ENCODE measurements at regions not wholly inside any gene's neighbourhood (a gene's known extent, or its start where the extent isn't known, plus 50 kb on each side); places are given as distances from the start of the nearest gene placed in this dataset.

DNA sequence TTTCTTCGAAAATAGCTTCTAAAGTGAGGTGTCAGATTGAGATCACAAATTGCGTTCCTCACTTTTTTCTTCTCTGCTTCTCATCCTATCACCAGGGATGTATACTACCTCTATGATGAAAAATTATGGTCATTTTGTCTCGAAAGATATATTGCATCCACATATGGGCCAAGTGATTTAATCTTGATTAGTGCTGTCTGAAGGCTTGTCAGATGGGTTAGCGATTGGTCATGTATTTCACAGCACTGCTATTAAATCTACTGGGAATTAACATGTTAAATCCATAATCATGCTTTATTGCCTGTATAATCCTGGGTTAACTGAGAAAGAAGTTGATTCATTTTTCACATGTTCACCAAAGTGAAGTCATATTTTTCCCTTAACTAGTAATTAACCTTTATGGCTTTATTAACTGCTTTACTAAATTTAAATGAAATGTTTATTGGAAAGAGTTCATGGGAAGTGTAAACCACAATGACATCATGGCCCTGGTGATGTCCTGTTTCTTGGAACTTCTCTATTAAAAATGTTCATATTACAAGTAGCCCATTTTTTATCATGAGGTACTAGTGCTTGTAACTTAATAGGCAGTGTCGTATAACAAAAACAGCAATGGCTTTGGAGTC lies 193.3 kb downstream of the SMC2 start:
- TF ChIP-seq, protein P1, sequence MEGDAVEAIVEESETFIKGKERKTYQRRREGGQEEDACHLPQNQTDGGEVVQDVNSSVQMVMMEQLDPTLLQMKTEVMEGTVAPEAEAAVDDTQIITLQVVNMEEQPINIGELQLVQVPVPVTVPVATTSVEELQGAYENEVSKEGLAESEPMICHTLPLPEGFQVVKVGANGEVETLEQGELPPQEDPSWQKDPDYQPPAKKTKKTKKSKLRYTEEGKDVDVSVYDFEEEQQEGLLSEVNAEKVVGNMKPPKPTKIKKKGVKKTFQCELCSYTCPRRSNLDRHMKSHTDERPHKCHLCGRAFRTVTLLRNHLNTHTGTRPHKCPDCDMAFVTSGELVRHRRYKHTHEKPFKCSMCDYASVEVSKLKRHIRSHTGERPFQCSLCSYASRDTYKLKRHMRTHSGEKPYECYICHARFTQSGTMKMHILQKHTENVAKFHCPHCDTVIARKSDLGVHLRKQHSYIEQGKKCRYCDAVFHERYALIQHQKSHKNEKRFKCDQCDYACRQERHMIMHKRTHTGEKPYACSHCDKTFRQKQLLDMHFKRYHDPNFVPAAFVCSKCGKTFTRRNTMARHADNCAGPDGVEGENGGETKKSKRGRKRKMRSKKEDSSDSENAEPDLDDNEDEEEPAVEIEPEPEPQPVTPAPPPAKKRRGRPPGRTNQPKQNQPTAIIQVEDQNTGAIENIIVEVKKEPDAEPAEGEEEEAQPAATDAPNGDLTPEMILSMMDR (IDR thresholded peaks at IDR 0.05; ENCODE audit: low read depth, low read length): no peak
- TF ChIP-seq, protein P2, sequence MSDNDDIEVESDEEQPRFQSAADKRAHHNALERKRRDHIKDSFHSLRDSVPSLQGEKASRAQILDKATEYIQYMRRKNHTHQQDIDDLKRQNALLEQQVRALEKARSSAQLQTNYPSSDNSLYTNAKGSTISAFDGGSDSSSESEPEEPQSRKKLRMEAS (IDR thresholded peaks at IDR 0.05; ENCODE audit: low read depth, low read length): no peak
- no peak for TF ChIP-seq POLR2A (IDR thresholded peaks at IDR 0.05; ENCODE audit: extremely low read depth, insufficient read length)
- H3K4me3 ChIP-seq (ENCODE audit: low read depth, low read length): no peak overlapping the region
- DNase-seq (ENCODE audit: low read depth): no peak

DNA sequence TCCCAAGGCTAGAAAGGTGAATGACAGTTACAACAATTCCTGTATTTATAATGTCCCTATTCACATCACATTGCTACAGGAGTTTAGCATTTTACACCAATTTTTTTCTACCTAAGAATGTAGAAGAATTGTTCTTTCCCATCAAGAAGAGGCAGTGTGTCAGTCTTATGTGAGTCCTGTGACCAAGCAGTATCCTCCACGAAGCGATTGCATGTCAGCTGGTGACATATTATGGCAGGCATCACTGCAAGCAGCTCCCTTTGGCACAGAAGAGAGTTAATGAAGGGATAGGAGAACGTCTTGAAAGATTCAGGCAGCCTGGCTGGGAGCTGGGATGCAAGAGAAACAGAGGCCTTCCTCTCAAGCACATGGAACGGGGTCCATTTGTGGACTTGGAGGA lies 199.8 kb downstream of the SMC2 start:
- no peak for DNase-seq (ENCODE audit: low read depth)
- no peak overlapping the region for H3K4me3 ChIP-seq (ENCODE audit: low read depth, low read length)
- TF ChIP-seq, protein P1 (IDR thresholded peaks at IDR 0.05; ENCODE audit: low read depth, low read length): no peak
- no peak for TF ChIP-seq MYC (IDR thresholded peaks at IDR 0.05; ENCODE audit: low read depth, low read length)
- TF ChIP-seq, protein P2 (IDR thresholded peaks at IDR 0.05; ENCODE audit: low read depth, low read length): no peak
- no peak for TF ChIP-seq POLR2A (IDR thresholded peaks at IDR 0.05; ENCODE audit: extremely low read depth, insufficient read length)

DNA sequence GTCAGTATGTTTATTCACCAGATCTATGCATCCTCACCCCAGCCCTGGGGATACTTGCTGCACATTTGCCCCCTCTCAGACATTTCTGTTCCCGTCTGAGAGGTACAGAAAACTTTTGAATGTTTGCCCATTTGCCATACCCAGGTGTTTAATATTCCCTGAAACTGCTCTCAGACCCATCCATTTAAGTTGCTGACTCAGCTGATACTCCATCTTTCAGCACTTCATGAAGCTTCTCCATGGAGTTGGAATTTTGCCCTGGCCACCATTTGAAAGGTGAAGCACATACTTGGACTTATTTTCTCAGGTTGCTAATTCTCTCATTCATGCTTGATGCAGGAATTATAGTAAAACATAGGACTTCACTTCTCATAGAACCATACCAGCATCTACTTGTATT lies 203.9 kb upstream of the OR13F1 start:
- DNase-seq (ENCODE audit: low read depth): no peak
- no peak overlapping the region for H3K4me3 ChIP-seq (ENCODE audit: low read depth, low read length)
- TF ChIP-seq MYC (IDR thresholded peaks at IDR 0.05; ENCODE audit: low read depth, low read length): no peak
- TF ChIP-seq, protein P2 (IDR thresholded peaks at IDR 0.05; ENCODE audit: low read depth, low read length): no peak
- no peak for TF ChIP-seq POLR2A (IDR thresholded peaks at IDR 0.05; ENCODE audit: extremely low read depth, insufficient read length)
- TF ChIP-seq, protein P1 (IDR thresholded peaks at IDR 0.05; ENCODE audit: low read depth, low read length): no peak

DNA sequence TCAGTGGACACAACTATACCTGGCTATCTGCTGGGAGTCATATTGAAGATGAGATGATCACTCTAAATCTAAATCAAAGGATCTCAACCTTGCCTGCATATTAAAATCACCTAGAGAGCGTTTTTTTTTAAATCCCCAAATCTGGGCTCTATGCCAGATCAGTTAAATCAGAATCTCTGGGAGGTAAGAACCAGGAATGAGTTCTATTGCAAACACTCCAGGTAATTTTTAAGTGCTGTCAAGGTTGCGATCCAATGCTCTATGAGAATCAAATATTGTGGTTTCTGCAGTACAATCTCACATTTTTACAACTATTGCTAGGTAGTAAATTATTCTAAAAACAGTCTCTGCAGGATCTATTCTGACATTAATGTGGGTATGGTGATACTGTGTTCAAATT lies 202.3 kb upstream of the OR13F1 start:
- TF ChIP-seq MYC (IDR thresholded peaks at IDR 0.05; ENCODE audit: low read depth, low read length) (no peak), POLR2A (IDR thresholded peaks at IDR 0.05; ENCODE audit: extremely low read depth, insufficient read length) (no peak)
- TF ChIP-seq, protein P1 (IDR thresholded peaks at IDR 0.05; ENCODE audit: low read depth, low read length): no peak
- TF ChIP-seq, protein P2 (IDR thresholded peaks at IDR 0.05; ENCODE audit: low read depth, low read length): no peak
- no peak overlapping the region for H3K4me3 ChIP-seq (ENCODE audit: low read depth, low read length)
- no peak for DNase-seq (ENCODE audit: low read depth)

DNA sequence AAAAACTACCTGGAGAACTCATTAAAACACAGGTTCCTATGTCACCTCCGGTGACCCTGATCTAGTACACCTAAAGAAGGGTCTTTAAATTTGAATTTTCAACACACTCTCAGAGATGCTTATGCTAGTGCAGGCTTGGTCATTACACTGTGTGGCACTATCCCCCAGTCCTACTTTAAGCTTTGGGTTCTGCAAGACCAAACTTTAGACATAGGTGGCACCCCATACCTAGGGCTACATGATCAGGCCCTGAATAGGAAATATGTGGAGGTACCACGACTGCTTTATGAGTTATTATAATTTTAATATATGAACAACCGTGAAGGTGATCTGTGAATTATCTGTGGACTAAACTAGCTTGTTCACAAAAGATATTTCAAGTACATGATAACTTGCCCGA lies 201.3 kb upstream of the OR13F1 start:
- TF ChIP-seq, protein P1 (IDR thresholded peaks at IDR 0.05; ENCODE audit: low read depth, low read length): no peak
- TF ChIP-seq, protein P2 (IDR thresholded peaks at IDR 0.05; ENCODE audit: low read depth, low read length): no peak
- no peak for TF ChIP-seq MYC (IDR thresholded peaks at IDR 0.05; ENCODE audit: low read depth, low read length)
- no peak for TF ChIP-seq POLR2A (IDR thresholded peaks at IDR 0.05; ENCODE audit: extremely low read depth, insufficient read length)
- no peak for DNase-seq (ENCODE audit: low read depth)
- H3K4me3 ChIP-seq (ENCODE audit: low read depth, low read length): no peak overlapping the region
